OCI-LY7 (cell line): ENCODE measurements at regions not wholly inside any gene's neighbourhood (a gene's known extent, or its start where the extent isn't known, plus 50 kb on each side); places are given as distances from the start of the nearest gene placed in this dataset.

Experiments used
- BruUV-seq: library from RNA; stranded (reverse); fragments of 400-500 nt; replicated peaks from 2 replicates; lab custom pipeline; 2021; lab: Mats Ljungman, UMichigan
- CTCF ChIA-PET: fragments of 300-600 bp; sonication (Branson Sonifier 250); formaldehyde crosslinking; loops from one replicate; lab custom pipeline; 2022; ENCODE audit warnings: antibody characterized with exemption; ENCODE audit not compliant: unreplicated experiment; lab: Charles Lee
- POLR2A ChIA-PET: fragments of 300-600 bp; sonication (Branson Sonifier 250); formaldehyde crosslinking; loops from one replicate; lab custom pipeline; 2022; ENCODE audit warnings: antibody characterized with exemption; lab: Charles Lee
- DNase-seq: peaks from one replicate; pipeline ENCODE4 v3.0.0-alpha.2; 2015; ENCODE audit warnings: low spot score
- H2AFZ ChIP-seq: fragments of 200-600 bp; sonication (generic), shearing (Covaris generic); 2 replicates; pipeline ENCODE4 v1.6.1; 2014; ENCODE audit warnings: mild to moderate bottlenecking, antibody characterized with exemption, low read length, moderate library complexity
- H3K27ac ChIP-seq: fragments of 200-600 bp; sonication (generic); 2 replicates; pipeline ENCODE4 v1.5.1; 2014; ENCODE audit warnings: mixed run types, low read depth, mild to moderate bottlenecking, moderate library complexity, low read length, inconsistent platforms; ENCODE audit not compliant: poor library complexity, severe bottlenecking
- H3K36me3 ChIP-seq: fragments of 200-600 bp; sonication (generic); 2 replicates; pipeline ENCODE4 v1.6.1; 2014; ENCODE audit warnings: mild to moderate bottlenecking, antibody characterized with exemption, low read length, moderate library complexity, mixed read lengths; ENCODE audit not compliant: insufficient read depth
- H3K4me1 ChIP-seq: fragments of 200-600 bp; sonication (generic); 2 replicates; pipeline ENCODE4 v1.5.1; 2014; ENCODE audit warnings: mild to moderate bottlenecking, low read length; ENCODE audit not compliant: insufficient read depth, poor library complexity, severe bottlenecking
- H3K4me2 ChIP-seq: fragments of 200-600 bp; sonication (generic); 2 replicates; pipeline ENCODE4 v1.6.1; 2014; ENCODE audit warnings: mild to moderate bottlenecking, low read length
- H3K4me3 ChIP-seq: fragments of 200-600 bp; sonication (generic); 2 replicates; pipeline ENCODE4 v1.5.1; 2014; ENCODE audit warnings: mild to moderate bottlenecking, low read depth, low read length; ENCODE audit not compliant: poor library complexity, severe bottlenecking
- H3K79me2 ChIP-seq: fragments of 200-600 bp; sonication (generic); 2 replicates; pipeline ENCODE4 v1.6.1; 2016; ENCODE audit warnings: low read depth, mild to moderate bottlenecking, low read length, moderate library complexity, mixed read lengths; ENCODE audit not compliant: insufficient read depth
- H3K9me2 ChIP-seq: fragments of 200-600 bp; sonication (generic); 2 replicates; pipeline ENCODE4 v1.6.1; 2016; ENCODE audit warnings: mild to moderate bottlenecking, low read length, mixed read lengths; ENCODE audit not compliant: insufficient read depth
- H3K9me3 ChIP-seq: fragments of 200-600 bp; sonication (generic); 2 replicates; pipeline ENCODE4 v1.6.1; 2014; ENCODE audit warnings: mild to moderate bottlenecking, mixed run types, low read length, mixed read lengths
- H4K20me1 ChIP-seq: fragments of 200-600 bp; sonication (generic); 2 replicates; pipeline ENCODE4 v1.6.1; 2014; ENCODE audit warnings: mild to moderate bottlenecking, antibody characterized with exemption, low read length, moderate library complexity, mixed read lengths; ENCODE audit not compliant: insufficient read depth
- CTCF ChIP-seq: fragments of 200-600 bp; sonication (generic); conservative IDR thresholded peaks from 2 replicates; pipeline ENCODE4 v1.5.1; 2014; ENCODE audit warnings: mild to moderate bottlenecking, antibody characterized with exemption, low read length, moderate library complexity, mixed read lengths
- EZH2phosphoT487 ChIP-seq: fragments of 200-600 bp; sonication (generic); IDR thresholded peaks from 2 replicates; pipeline ENCODE4 v1.6.1; 2018; ENCODE audit warnings: low read depth, borderline replicate concordance, mild to moderate bottlenecking, mixed run types, antibody characterized with exemption, low read length, moderate library complexity, mixed read lengths
- intact Hi-C: fragments of 100-400 bp; cut with micrococcal nuclease; formaldehyde crosslinking; loops from one replicate; pipeline ENCODE4 v1.10.0; 2022; ENCODE audit not compliant: unreplicated experiment

DNA sequence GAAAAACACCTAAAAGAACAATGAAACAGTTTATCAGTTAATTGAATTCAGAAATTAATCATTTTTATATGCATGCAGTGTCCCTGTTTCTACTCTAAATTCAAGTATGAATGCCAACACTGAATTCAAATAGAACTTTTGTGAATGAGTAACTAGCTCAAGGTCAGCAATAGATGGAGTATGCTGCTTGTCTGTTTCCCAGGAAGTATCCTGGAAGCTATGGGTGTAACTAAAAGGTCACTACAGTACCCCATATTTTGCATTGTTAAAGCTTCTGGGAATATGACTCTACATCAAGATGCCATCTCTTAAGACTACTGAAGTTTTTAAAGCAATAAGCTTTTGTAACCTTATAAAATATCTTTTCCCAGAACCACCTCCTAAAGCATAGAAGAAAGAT, 681.4 kb upstream of the FBXO33 start:
- intact Hi-C loops: no loop called here
- no peaks in the 10 kb centered on the region for H3K9me2 ChIP-seq
- H3K79me2 ChIP-seq: no peaks in the 10 kb centered on the region
- CTCF ChIA-PET: interaction anchor here (0.5 kb wide), 1 partner anchor 1504 kb away, joined by 3 read pairs; no protein-coding TSS in a partner anchor
- H3K36me3 ChIP-seq: no peaks in the 10 kb centered on the region
- no peak overlapping the region for H3K4me3 ChIP-seq
- H3K9me3 ChIP-seq: no peaks in the 10 kb centered on the region
- TF ChIP-seq CTCF (no peak), EZH2phosphoT487 (no peak)
- H4K20me1 ChIP-seq: no peaks in the 10 kb centered on the region
- no peak for DNase-seq
- POLR2A ChIA-PET: no interaction called here
- no peak overlapping the region for H3K4me2 ChIP-seq
- no peak overlapping the region for H2AFZ ChIP-seq
- no TSS peak for BruUV-seq
- H3K4me1 ChIP-seq: no peaks in the 10 kb centered on the region
- no peak overlapping the region for H3K27ac ChIP-seq

DNA sequence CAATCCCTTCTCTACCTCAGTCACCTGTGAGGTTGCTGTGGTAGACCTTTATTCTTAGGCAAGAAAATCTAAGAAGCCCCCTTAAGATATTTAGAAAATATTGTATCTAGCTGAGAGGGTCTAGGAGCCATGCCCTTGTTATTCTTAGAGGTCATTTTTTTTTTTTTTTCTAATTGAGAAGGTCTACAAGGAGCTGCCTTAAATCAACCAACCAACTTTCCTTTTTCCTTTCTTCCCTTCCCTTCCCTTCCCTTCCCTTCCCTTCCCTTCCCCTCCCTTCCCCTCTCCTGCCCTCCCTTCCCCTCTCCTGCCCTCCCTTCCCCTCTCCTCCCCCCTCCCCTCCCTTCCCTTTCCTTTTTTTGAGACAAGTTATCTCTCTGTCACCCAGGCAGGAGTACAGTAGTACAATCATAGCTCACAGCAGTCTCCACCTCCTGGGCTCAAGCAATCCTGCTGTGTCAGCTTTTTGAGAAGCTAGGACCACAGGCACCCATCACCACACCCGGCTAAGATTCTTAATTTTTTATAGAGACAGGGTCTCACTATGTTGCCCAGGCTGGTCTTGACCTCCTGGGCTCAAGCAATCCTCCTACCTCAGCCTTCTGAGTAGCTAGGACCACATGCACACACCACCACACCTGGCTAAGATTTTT, 668.4 kb upstream of the FBXO33 start:
- no peaks in the 10 kb centered on the region for H4K20me1 ChIP-seq
- H3K27ac ChIP-seq: no peak overlapping the region
- no peak for TF ChIP-seq EZH2phosphoT487
- no peak for TF ChIP-seq CTCF
- H3K36me3 ChIP-seq: no peaks in the 10 kb centered on the region
- BruUV-seq: no TSS peak
- no peak overlapping the region for H3K4me2 ChIP-seq
- intact Hi-C loops: no loop called here
- no peaks in the 10 kb centered on the region for H3K4me1 ChIP-seq
- H3K79me2 ChIP-seq: no peaks in the 10 kb centered on the region
- H2AFZ ChIP-seq: no peak overlapping the region
- POLR2A ChIA-PET: interaction anchor here (0.7 kb wide), 1 partner anchor 9 kb away, joined by 3 read pairs; no protein-coding TSS in a partner anchor
- no peaks in the 10 kb centered on the region for H3K9me2 ChIP-seq
- no peak overlapping the region for H3K4me3 ChIP-seq
- H3K9me3 ChIP-seq: no peaks in the 10 kb centered on the region
- CTCF ChIA-PET: interaction anchor here (0.6 kb wide), 1 partner anchor 11 kb away, joined by 3 read pairs; no protein-coding TSS in a partner anchor
- DNase-seq: no peak

- H3K27ac ChIP-seq: no peak overlapping the region
- no peak for DNase-seq
- no peaks in the 10 kb centered on the region for H3K9me2 ChIP-seq
- BruUV-seq: no TSS peak
- intact Hi-C loops: no loop called here
- H3K9me3 ChIP-seq: no peaks in the 10 kb centered on the region
- POLR2A ChIA-PET: no interaction called here
- no peaks in the 10 kb centered on the region for H3K4me1 ChIP-seq
- no peaks in the 10 kb centered on the region for H4K20me1 ChIP-seq
- H3K4me3 ChIP-seq: no peak overlapping the region
- no peak overlapping the region for H3K4me2 ChIP-seq
- H3K79me2 ChIP-seq: no peaks in the 10 kb centered on the region
- no peaks in the 10 kb centered on the region for H3K36me3 ChIP-seq
- H2AFZ ChIP-seq: no peak overlapping the region
- CTCF ChIA-PET: no interaction called here
- TF ChIP-seq EZH2phosphoT487 (no peak), CTCF (no peak)
These were observed 667.1 kb upstream of the FBXO33 start for GRCh38 chr14:40099316-40099715.
